Breast epithelium (tissue), 3 donors: ENCODE measurements at regions not wholly inside any gene's neighbourhood (a gene's known extent, or its start where the extent isn't known, plus 50 kb on each side); places are given as distances from the start of the nearest gene placed in this dataset.

ENCODE experiments used
- CTCF ChIP-seq, 3 donors: fragments of 450-650 bp; IDR thresholded peaks; one replicate each; pipeline ENCODE4 v1.5.1; 2016 to 2017; ENCODE audit warnings: antibody characterized with exemption in 3 of 3, mild to moderate bottlenecking in 3 of 3, moderate library complexity in 3 of 3
- POLR2A ChIP-seq: fragments of 450-650 bp; IDR thresholded peaks from one replicate; pipeline ENCODE4 v1.6.1; 2016; ENCODE audit warnings: antibody characterized with exemption, mild to moderate bottlenecking, moderate library complexity
- POLR2AphosphoS5 ChIP-seq, 3 donors: sonication (generic); formaldehyde crosslinking; IDR thresholded peaks; one replicate each; pipeline ENCODE4 v1.6.1; 2017; ENCODE audit warnings: antibody characterized with exemption in 3 of 3

- TF ChIP-seq CTCF (IDR thresholded peaks at IDR 0.05) (no peak), POLR2A (no peak), POLR2AphosphoS5 (IDR thresholded peaks at IDR 0.05) (no peak)
Observed at GRCh38 chr7:16261100-16261499, 160.2 kb downstream of the CRPPA start.
